ENCODE measurements at regions not wholly inside any gene's neighbourhood (a gene's known extent, or its start where the extent isn't known, plus 50 kb on each side); places are given as distances from the start of the nearest gene placed in this dataset.
"Not testable (repeated sequence)": the region's sequence is repeated elsewhere in the genome, so short reads cannot be mapped to it uniquely, and the experiment has no call there.

- no peak overlapping the region for H3K4me3 ChIP-seq
- in situ Hi-C loops (cut with MboI; ENCODE audit: low sequenced_read_pairs): no loop called here
- DNase-seq (ENCODE audit: low spot score in 2 of 2): no peak
- H3K27me3 ChIP-seq (ENCODE audit: low read depth): no peaks in the 10 kb centered on the region
- H3K4me1 ChIP-seq: no peaks in the 10 kb centered on the region
- no peaks in the 10 kb centered on the region for H3K36me3 ChIP-seq (replicated peaks)
- no peaks in the 10 kb centered on the region for H3K9me3 ChIP-seq
Observed at GRCh38 chr12:67472539-67472938, 176.0 kb upstream of the DYRK2 start.

GRCh38 chr12:67474934-67475620 lies 173.5 kb upstream of the DYRK2 start:
- no peak for DNase-seq (ENCODE audit: low spot score in 2 of 2)

GRCh38 chr12:67475725-67476124 lies 172.8 kb upstream of the DYRK2 start:
- no peaks in the 10 kb centered on the region for H3K36me3 ChIP-seq (replicated peaks)
- no peaks in the 10 kb centered on the region for H3K9me3 ChIP-seq
- no peak overlapping the region for H3K4me3 ChIP-seq
- H3K4me1 ChIP-seq: no peaks in the 10 kb centered on the region
- no peaks in the 10 kb centered on the region for H3K27me3 ChIP-seq (ENCODE audit: low read depth)
- in situ Hi-C loops (cut with MboI; ENCODE audit: low sequenced_read_pairs): no loop called here
- DNase-seq (ENCODE audit: low spot score in 2 of 2): no peak

More at GRCh38 chr12:67474934-67475620, 173.5 kb upstream of the DYRK2 start:
- no peaks in the 10 kb centered on the region for H3K4me1 ChIP-seq
- no peak overlapping the region for H3K4me3 ChIP-seq
- H3K9me3 ChIP-seq: no peaks in the 10 kb centered on the region
- no peaks in the 10 kb centered on the region for H3K27me3 ChIP-seq (ENCODE audit: low read depth)
- in situ Hi-C loops (cut with MboI; ENCODE audit: low sequenced_read_pairs): no loop called here
- no peaks in the 10 kb centered on the region for H3K36me3 ChIP-seq (replicated peaks)

GRCh38 chr12:67477681-67478265 lies 170.8 kb upstream of the DYRK2 start:
- DNase-seq (ENCODE audit: low spot score in 2 of 2): no peak
- Histone ChIP-seq H3K4me1 (no peaks in the 10 kb centered on the region), H3K4me3 (no peak overlapping the region), H3K27me3 (ENCODE audit: low read depth) (no peaks in the 10 kb centered on the region), H3K9me3 (no peaks in the 10 kb centered on the region), H3K36me3 (replicated peaks) (no peaks in the 10 kb centered on the region)
- in situ Hi-C loops (cut with MboI; ENCODE audit: low sequenced_read_pairs): no loop called here

- no peaks in the 10 kb centered on the region for H3K9me3 ChIP-seq
- H3K36me3 ChIP-seq (replicated peaks): no peaks in the 10 kb centered on the region
- in situ Hi-C loops (cut with MboI; ENCODE audit: low sequenced_read_pairs): no loop called here
- peak in 1 of 2 experiments; percentile 20 for DNase-seq (ENCODE audit: low spot score in 2 of 2)
- H3K4me3 ChIP-seq: no peak overlapping the region
- no peaks in the 10 kb centered on the region for H3K4me1 ChIP-seq
- no peaks in the 10 kb centered on the region for H3K27me3 ChIP-seq (ENCODE audit: low read depth)
Observed at GRCh38 chr12:67482751-67483661, 165.5 kb upstream of the DYRK2 start.

GRCh38 chr12:67483871-67484554 lies 164.5 kb upstream of the DYRK2 start:
- in situ Hi-C loops (cut with MboI; ENCODE audit: low sequenced_read_pairs): no loop called here
- Histone ChIP-seq H3K4me1 (no peaks in the 10 kb centered on the region), H3K9me3 (no peaks in the 10 kb centered on the region), H3K36me3 (replicated peaks) (no peaks in the 10 kb centered on the region), H3K27me3 (ENCODE audit: low read depth) (no peaks in the 10 kb centered on the region), H3K4me3 (no peak overlapping the region)
- DNase-seq (ENCODE audit: low spot score in 2 of 2): no peak

- no peak for DNase-seq (ENCODE audit: low spot score in 2 of 2)
- no peaks in the 10 kb centered on the region for H3K36me3 ChIP-seq (replicated peaks)
- no peaks in the 10 kb centered on the region for H3K27me3 ChIP-seq (ENCODE audit: low read depth)
- in situ Hi-C loops (cut with MboI; ENCODE audit: low sequenced_read_pairs): no loop called here
- H3K4me1 ChIP-seq: no peaks in the 10 kb centered on the region
- no peak overlapping the region for H3K4me3 ChIP-seq
- H3K9me3 ChIP-seq: no peaks in the 10 kb centered on the region
Observed at GRCh38 chr12:67484791-67485480, 163.6 kb upstream of the DYRK2 start.

- in situ Hi-C loops (cut with MboI; ENCODE audit: low sequenced_read_pairs): no loop called here
- H3K9me3 ChIP-seq: no peaks in the 10 kb centered on the region
Observed at GRCh38 chr12:67486671-67487070, 161.9 kb upstream of the DYRK2 start.

GRCh38 chr12:67488349-67488748 lies 160.2 kb upstream of the DYRK2 start:
- H3K4me3 ChIP-seq; H3K27me3 ChIP-seq (ENCODE audit: low read depth); in situ Hi-C loops (cut with MboI; ENCODE audit: low sequenced_read_pairs); H3K36me3 ChIP-seq (replicated peaks); DNase-seq (ENCODE audit: low spot score in 2 of 2); H3K9me3 ChIP-seq; H3K4me1 ChIP-seq: not testable (repeated sequence)

More at GRCh38 chr12:67486671-67487070, 161.9 kb upstream of the DYRK2 start:
- H3K36me3 ChIP-seq (replicated peaks): no peaks in the 10 kb centered on the region
- no peaks in the 10 kb centered on the region for H3K27me3 ChIP-seq (ENCODE audit: low read depth)
- no peaks in the 10 kb centered on the region for H3K4me1 ChIP-seq
- DNase-seq (ENCODE audit: low spot score in 2 of 2): no peak
- H3K4me3 ChIP-seq: no peak overlapping the region

GRCh38 chr12:67489007-67489406 lies 159.5 kb upstream of the DYRK2 start:
- in situ Hi-C loops (cut with MboI; ENCODE audit: low sequenced_read_pairs): no loop called here
- no peak for DNase-seq (ENCODE audit: low spot score in 2 of 2)
- Histone ChIP-seq H3K4me1 (no peaks in the 10 kb centered on the region), H3K36me3 (replicated peaks) (no peaks in the 10 kb centered on the region), H3K9me3 (no peaks in the 10 kb centered on the region), H3K27me3 (ENCODE audit: low read depth) (no peaks in the 10 kb centered on the region), H3K4me3 (no peak overlapping the region)

GRCh38 chr12:67496581-67496980 lies 152.0 kb upstream of the DYRK2 start:
- Histone ChIP-seq H3K36me3 (replicated peaks) (no peaks in the 10 kb centered on the region), H3K9me3 (no peaks in the 10 kb centered on the region), H3K4me3 (no peak overlapping the region), H3K27me3 (ENCODE audit: low read depth) (no peaks in the 10 kb centered on the region), H3K4me1 (no peaks in the 10 kb centered on the region)
- no peak for DNase-seq (ENCODE audit: low spot score in 2 of 2)
- in situ Hi-C loops (cut with MboI; ENCODE audit: low sequenced_read_pairs): no loop called here

- DNase-seq (ENCODE audit: low spot score in 2 of 2): no peak
- no peaks in the 10 kb centered on the region for H3K36me3 ChIP-seq (replicated peaks)
- no peak overlapping the region for H3K4me3 ChIP-seq
- H3K27me3 ChIP-seq (ENCODE audit: low read depth): no peaks in the 10 kb centered on the region
- H3K9me3 ChIP-seq: no peaks in the 10 kb centered on the region
- H3K4me1 ChIP-seq: no peaks in the 10 kb centered on the region
- in situ Hi-C loops (cut with MboI; ENCODE audit: low sequenced_read_pairs): no loop called here
Observed at GRCh38 chr12:67498991-67499390, 149.6 kb upstream of the DYRK2 start.

GRCh38 chr12:67501362-67501761 lies 147.2 kb upstream of the DYRK2 start:
- in situ Hi-C loops (cut with MboI; ENCODE audit: low sequenced_read_pairs): no loop called here
- no peak for DNase-seq (ENCODE audit: low spot score in 2 of 2)
- H3K36me3 ChIP-seq (replicated peaks): no peaks in the 10 kb centered on the region
- H3K4me3 ChIP-seq: no peak overlapping the region
- peaks cover 1% of the 10 kb centered on the region for H3K4me1 ChIP-seq
- H3K9me3 ChIP-seq: no peaks in the 10 kb centered on the region
- no peaks in the 10 kb centered on the region for H3K27me3 ChIP-seq (ENCODE audit: low read depth)
